ENCODE measurements at regions not wholly inside any gene's neighbourhood (a gene's known extent, or its start where the extent isn't known, plus 50 kb on each side); places are given as distances from the start of the nearest gene placed in this dataset.

- DNase-seq, result no peak
- no peak for TF ChIP-seq POLR2A (IDR thresholded peaks at IDR 0.05)
- H3K36me3 ChIP-seq, result no peaks in the 10 kb centered on the region
- H3K27me3 ChIP-seq, result no peaks in the 10 kb centered on the region
- H3K4me1 ChIP-seq, result peaks cover 13 to 20% of the 10 kb centered on the region in 2 donors
- WGBS, 2 donors, result 93 to 94% methylated on average over 6 of the region's 6 CpGs
- no peaks in the 10 kb centered on the region for H3K9me3 ChIP-seq
- no peak overlapping the region for H3K27ac ChIP-seq
- H3K4me3 ChIP-seq (replicated peaks in 1 of 3), result no peak overlapping the region
- intact Hi-C loops (cut with DNase I), result no loop called here
Measured at GRCh38 chr11:134683860-134684259, 271.8 kb upstream of the B3GAT1 start.

DNA sequence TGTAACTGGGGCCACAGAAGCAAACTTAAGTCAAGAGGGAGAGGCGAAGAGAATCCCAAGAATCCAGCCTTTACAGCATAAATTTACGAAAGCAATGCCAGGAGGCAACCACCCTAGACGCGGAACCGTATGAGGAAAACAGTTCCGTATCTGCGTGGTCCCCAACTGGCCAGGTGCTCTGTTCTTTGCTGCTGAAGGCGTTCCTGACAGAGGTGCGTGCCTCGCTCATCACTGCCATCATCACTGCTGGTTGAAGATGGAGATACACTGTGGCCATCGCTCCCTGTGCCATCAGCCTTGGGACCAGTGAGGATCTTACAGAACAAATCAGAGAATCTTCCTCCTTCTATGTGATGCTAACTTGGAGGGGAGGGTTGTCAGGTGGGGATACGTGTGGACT lies 270.5 kb upstream of the B3GAT1 start:
- intact Hi-C loops (cut with DNase I), result no loop called here
- Histone ChIP-seq H3K9me3 (no peaks in the 10 kb centered on the region), H3K4me3 (replicated peaks in 1 of 3) (no peak overlapping the region), H3K27ac (no peak overlapping the region), H3K27me3 (no peaks in the 10 kb centered on the region), H3K4me1 (peaks cover 13 to 20% of the 10 kb centered on the region in 2 donors), H3K36me3 (no peaks in the 10 kb centered on the region)
- WGBS, 2 donors, result 91 to 95% methylated on average over 12 of the region's 12 CpGs
- DNase-seq, result no peak
- no peak for TF ChIP-seq POLR2A (IDR thresholded peaks at IDR 0.05)
- TF ChIP-seq, protein P1, sequence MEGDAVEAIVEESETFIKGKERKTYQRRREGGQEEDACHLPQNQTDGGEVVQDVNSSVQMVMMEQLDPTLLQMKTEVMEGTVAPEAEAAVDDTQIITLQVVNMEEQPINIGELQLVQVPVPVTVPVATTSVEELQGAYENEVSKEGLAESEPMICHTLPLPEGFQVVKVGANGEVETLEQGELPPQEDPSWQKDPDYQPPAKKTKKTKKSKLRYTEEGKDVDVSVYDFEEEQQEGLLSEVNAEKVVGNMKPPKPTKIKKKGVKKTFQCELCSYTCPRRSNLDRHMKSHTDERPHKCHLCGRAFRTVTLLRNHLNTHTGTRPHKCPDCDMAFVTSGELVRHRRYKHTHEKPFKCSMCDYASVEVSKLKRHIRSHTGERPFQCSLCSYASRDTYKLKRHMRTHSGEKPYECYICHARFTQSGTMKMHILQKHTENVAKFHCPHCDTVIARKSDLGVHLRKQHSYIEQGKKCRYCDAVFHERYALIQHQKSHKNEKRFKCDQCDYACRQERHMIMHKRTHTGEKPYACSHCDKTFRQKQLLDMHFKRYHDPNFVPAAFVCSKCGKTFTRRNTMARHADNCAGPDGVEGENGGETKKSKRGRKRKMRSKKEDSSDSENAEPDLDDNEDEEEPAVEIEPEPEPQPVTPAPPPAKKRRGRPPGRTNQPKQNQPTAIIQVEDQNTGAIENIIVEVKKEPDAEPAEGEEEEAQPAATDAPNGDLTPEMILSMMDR (IDR thresholded peaks at IDR 0.05), result no peak

GRCh38 chr11:134679592-134679991 lies 267.6 kb upstream of the B3GAT1 start:
- intact Hi-C loops (cut with DNase I), result no loop called here
- H3K9me3 ChIP-seq, result no peaks in the 10 kb centered on the region
- no peaks in the 10 kb centered on the region for H3K36me3 ChIP-seq
- DNase-seq, result no peak
- H3K27ac ChIP-seq, result no peak overlapping the region
- H3K27me3 ChIP-seq, result no peaks in the 10 kb centered on the region
- WGBS, 2 donors, result 84 to 94% methylated on average over 2 of the region's 2 CpGs
- no peak overlapping the region for H3K4me3 ChIP-seq (replicated peaks in 1 of 3)
- H3K4me1 ChIP-seq, result peaks cover under 1 to 5% of the 10 kb centered on the region in 2 donors
- no peak for TF ChIP-seq POLR2A (IDR thresholded peaks at IDR 0.05)
- TF ChIP-seq, protein P1 (IDR thresholded peaks at IDR 0.05), result no peak

- Histone ChIP-seq H3K4me3 (replicated peaks in 1 of 3) (no peak overlapping the region), H3K4me1 (no peaks in the 10 kb centered on the region), H3K27ac (no peak overlapping the region), H3K9me3 (no peaks in the 10 kb centered on the region), H3K27me3 (no peaks in the 10 kb centered on the region), H3K36me3 (no peaks in the 10 kb centered on the region)
- no peak for DNase-seq
- TF ChIP-seq, protein P1 (IDR thresholded peaks at IDR 0.05), result no peak
- TF ChIP-seq POLR2A (IDR thresholded peaks at IDR 0.05), result no peak
- intact Hi-C loops (cut with DNase I), result no loop called here
- 62 to 65% methylated on average over 3 of the region's 3 CpGs for WGBS, 2 donors
Measured at GRCh38 chr11:134678744-134679143, 266.7 kb upstream of the B3GAT1 start.

- H3K27ac ChIP-seq, result no peak overlapping the region
- 86 to 87% methylated on average over 6 to 7 of the region's 7 CpGs for WGBS, 2 donors
- no peaks in the 10 kb centered on the region for H3K27me3 ChIP-seq
- H3K4me1 ChIP-seq, result no peaks in the 10 kb centered on the region
- H3K9me3 ChIP-seq, result no peaks in the 10 kb centered on the region
- H3K36me3 ChIP-seq, result no peaks in the 10 kb centered on the region
- intact Hi-C loops (cut with DNase I), result no loop called here
- TF ChIP-seq, protein P1 (IDR thresholded peaks at IDR 0.05), result no peak
- H3K4me3 ChIP-seq (replicated peaks in 1 of 3), result no peak overlapping the region
- DNase-seq, result no peak
Measured at GRCh38 chr11:134677891-134678551, 266.0 kb upstream of the B3GAT1 start.

All from thyroid gland (tissue), 4 donors.